OCI-LY7 (cell line): ENCODE measurements at regions not wholly inside any gene's neighbourhood (a gene's known extent, or its start where the extent isn't known, plus 50 kb on each side); places are given as distances from the start of the nearest gene placed in this dataset.

Source experiments
- BruUV-seq: library from RNA; stranded (reverse); fragments of 400-500 nt; replicated peaks from 2 replicates; lab custom pipeline; 2021; lab: Mats Ljungman, UMichigan
- CTCF ChIA-PET: fragments of 300-600 bp; sonication (Branson Sonifier 250); formaldehyde crosslinking; loops from one replicate; lab custom pipeline; 2022; ENCODE audit warnings: antibody characterized with exemption; ENCODE audit not compliant: unreplicated experiment; lab: Charles Lee
- POLR2A ChIA-PET: fragments of 300-600 bp; sonication (Branson Sonifier 250); formaldehyde crosslinking; loops from one replicate; lab custom pipeline; 2022; ENCODE audit warnings: antibody characterized with exemption; lab: Charles Lee
- DNase-seq: peaks from one replicate; pipeline ENCODE4 v3.0.0-alpha.2; 2015; ENCODE audit warnings: low spot score
- H2AFZ ChIP-seq: fragments of 200-600 bp; sonication (generic), shearing (Covaris generic); 2 replicates; pipeline ENCODE4 v1.6.1; 2014; ENCODE audit warnings: mild to moderate bottlenecking, antibody characterized with exemption, low read length, moderate library complexity
- H3K27ac ChIP-seq: fragments of 200-600 bp; sonication (generic); 2 replicates; pipeline ENCODE4 v1.5.1; 2014; ENCODE audit warnings: mixed run types, low read depth, mild to moderate bottlenecking, moderate library complexity, low read length, inconsistent platforms; ENCODE audit not compliant: poor library complexity, severe bottlenecking
- H3K36me3 ChIP-seq: fragments of 200-600 bp; sonication (generic); 2 replicates; pipeline ENCODE4 v1.6.1; 2014; ENCODE audit warnings: mild to moderate bottlenecking, antibody characterized with exemption, low read length, moderate library complexity, mixed read lengths; ENCODE audit not compliant: insufficient read depth
- H3K4me1 ChIP-seq: fragments of 200-600 bp; sonication (generic); 2 replicates; pipeline ENCODE4 v1.5.1; 2014; ENCODE audit warnings: mild to moderate bottlenecking, low read length; ENCODE audit not compliant: insufficient read depth, poor library complexity, severe bottlenecking
- H3K4me2 ChIP-seq: fragments of 200-600 bp; sonication (generic); 2 replicates; pipeline ENCODE4 v1.6.1; 2014; ENCODE audit warnings: mild to moderate bottlenecking, low read length
- H3K4me3 ChIP-seq: fragments of 200-600 bp; sonication (generic); 2 replicates; pipeline ENCODE4 v1.5.1; 2014; ENCODE audit warnings: mild to moderate bottlenecking, low read depth, low read length; ENCODE audit not compliant: poor library complexity, severe bottlenecking
- H3K79me2 ChIP-seq: fragments of 200-600 bp; sonication (generic); 2 replicates; pipeline ENCODE4 v1.6.1; 2016; ENCODE audit warnings: low read depth, mild to moderate bottlenecking, low read length, moderate library complexity, mixed read lengths; ENCODE audit not compliant: insufficient read depth
- H3K9me2 ChIP-seq: fragments of 200-600 bp; sonication (generic); 2 replicates; pipeline ENCODE4 v1.6.1; 2016; ENCODE audit warnings: mild to moderate bottlenecking, low read length, mixed read lengths; ENCODE audit not compliant: insufficient read depth
- H3K9me3 ChIP-seq: fragments of 200-600 bp; sonication (generic); 2 replicates; pipeline ENCODE4 v1.6.1; 2014; ENCODE audit warnings: mild to moderate bottlenecking, mixed run types, low read length, mixed read lengths
- H4K20me1 ChIP-seq: fragments of 200-600 bp; sonication (generic); 2 replicates; pipeline ENCODE4 v1.6.1; 2014; ENCODE audit warnings: mild to moderate bottlenecking, antibody characterized with exemption, low read length, moderate library complexity, mixed read lengths; ENCODE audit not compliant: insufficient read depth
- EZH2phosphoT487 ChIP-seq: fragments of 200-600 bp; sonication (generic); IDR thresholded peaks from 2 replicates; pipeline ENCODE4 v1.6.1; 2018; ENCODE audit warnings: low read depth, borderline replicate concordance, mild to moderate bottlenecking, mixed run types, antibody characterized with exemption, low read length, moderate library complexity, mixed read lengths
- intact Hi-C: fragments of 100-400 bp; cut with micrococcal nuclease; formaldehyde crosslinking; loops from one replicate; pipeline ENCODE4 v1.10.0; 2022; ENCODE audit not compliant: unreplicated experiment
- TF ChIP-seq, protein P1 (sequence below): fragments of 200-600 bp; sonication (generic); conservative IDR thresholded peaks from 2 replicates; pipeline ENCODE4 v1.5.1; 2014; ENCODE audit warnings: mild to moderate bottlenecking, antibody characterized with exemption, low read length, moderate library complexity, mixed read lengths

DNA sequence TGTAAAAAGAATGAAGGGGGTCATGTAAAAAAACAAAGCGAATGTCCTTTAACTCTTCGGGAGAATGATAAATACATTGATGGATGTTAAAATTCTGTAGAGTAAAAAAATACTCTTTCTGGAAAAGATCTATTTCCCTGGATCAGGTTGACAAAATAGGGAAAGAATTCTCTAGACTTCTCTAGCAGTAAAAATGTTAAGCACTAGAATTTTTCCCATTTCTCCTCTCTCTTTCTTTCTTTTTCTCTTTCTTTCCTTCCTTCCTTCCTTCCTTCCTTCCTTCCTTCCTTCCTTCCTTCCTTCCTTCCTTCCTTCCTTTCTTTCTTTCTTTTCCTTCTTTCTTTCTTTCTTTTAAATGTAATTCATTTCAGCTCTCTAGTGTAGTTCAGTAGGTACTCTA lies 552.5 kb downstream of the LRFN5 start:
- Histone ChIP-seq H3K79me2 (no peaks in the 10 kb centered on the region), H3K9me3 (no peaks in the 10 kb centered on the region), H3K9me2 (no peaks in the 10 kb centered on the region), H3K4me3 (no peak overlapping the region), H3K36me3 (no peaks in the 10 kb centered on the region), H2AFZ (no peak overlapping the region), H4K20me1 (no peaks in the 10 kb centered on the region), H3K4me2 (no peak overlapping the region), H3K4me1 (no peaks in the 10 kb centered on the region), H3K27ac (no peak overlapping the region)
- intact Hi-C loops: no loop called here
- no TSS peak for BruUV-seq
- no peak for TF ChIP-seq EZH2phosphoT487
- TF ChIP-seq, protein P1, sequence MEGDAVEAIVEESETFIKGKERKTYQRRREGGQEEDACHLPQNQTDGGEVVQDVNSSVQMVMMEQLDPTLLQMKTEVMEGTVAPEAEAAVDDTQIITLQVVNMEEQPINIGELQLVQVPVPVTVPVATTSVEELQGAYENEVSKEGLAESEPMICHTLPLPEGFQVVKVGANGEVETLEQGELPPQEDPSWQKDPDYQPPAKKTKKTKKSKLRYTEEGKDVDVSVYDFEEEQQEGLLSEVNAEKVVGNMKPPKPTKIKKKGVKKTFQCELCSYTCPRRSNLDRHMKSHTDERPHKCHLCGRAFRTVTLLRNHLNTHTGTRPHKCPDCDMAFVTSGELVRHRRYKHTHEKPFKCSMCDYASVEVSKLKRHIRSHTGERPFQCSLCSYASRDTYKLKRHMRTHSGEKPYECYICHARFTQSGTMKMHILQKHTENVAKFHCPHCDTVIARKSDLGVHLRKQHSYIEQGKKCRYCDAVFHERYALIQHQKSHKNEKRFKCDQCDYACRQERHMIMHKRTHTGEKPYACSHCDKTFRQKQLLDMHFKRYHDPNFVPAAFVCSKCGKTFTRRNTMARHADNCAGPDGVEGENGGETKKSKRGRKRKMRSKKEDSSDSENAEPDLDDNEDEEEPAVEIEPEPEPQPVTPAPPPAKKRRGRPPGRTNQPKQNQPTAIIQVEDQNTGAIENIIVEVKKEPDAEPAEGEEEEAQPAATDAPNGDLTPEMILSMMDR: no peak
- ChIA-PET CTCF (no interaction called here), POLR2A (interaction anchor here (0.7 kb wide), 1 partner anchor 305 kb away, joined by 16 read pairs; no protein-coding TSS in a partner anchor)
- DNase-seq: no peak

DNA sequence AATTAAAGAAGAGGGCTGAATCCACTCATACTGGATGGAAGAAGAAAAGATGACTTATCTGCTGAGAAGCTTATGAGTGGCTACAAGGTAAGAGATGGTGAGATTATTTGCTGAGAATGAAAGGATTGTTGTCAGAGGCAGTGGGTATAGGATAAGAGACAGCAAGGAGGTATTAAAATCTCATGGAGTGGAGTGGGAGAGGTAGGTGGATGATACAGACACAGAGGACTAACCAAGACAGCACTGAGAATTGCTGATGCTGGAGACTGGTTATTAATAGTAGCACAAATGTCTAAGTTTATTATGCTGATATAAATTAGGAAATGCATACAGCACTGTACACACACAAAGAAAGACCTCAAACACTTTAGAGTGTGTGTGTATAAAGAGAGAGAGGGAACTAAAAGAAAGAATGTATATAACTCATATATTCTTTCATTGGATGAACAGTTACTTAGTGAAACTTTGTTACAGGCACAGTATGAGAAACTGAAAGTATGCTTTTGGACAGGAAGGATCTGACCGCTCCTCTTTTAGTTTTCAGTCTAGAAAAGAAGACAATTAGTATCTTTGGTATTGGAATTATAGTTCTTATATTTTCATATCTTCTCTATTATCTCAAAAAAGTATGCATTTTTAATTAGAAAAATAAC lies 543.1 kb downstream of the LRFN5 start:
- no peaks in the 10 kb centered on the region for H3K79me2 ChIP-seq
- no peaks in the 10 kb centered on the region for H3K9me2 ChIP-seq
- no peak for DNase-seq
- intact Hi-C loops: no loop called here
- no peaks in the 10 kb centered on the region for H3K9me3 ChIP-seq
- ChIA-PET CTCF (no interaction called here), POLR2A (no interaction called here)
- H3K36me3 ChIP-seq: no peaks in the 10 kb centered on the region
- no peak overlapping the region for H3K4me3 ChIP-seq
- H2AFZ ChIP-seq: no peak overlapping the region
- no TSS peak for BruUV-seq
- H4K20me1 ChIP-seq: no peaks in the 10 kb centered on the region
- no peak for TF ChIP-seq EZH2phosphoT487
- TF ChIP-seq, protein P1: no peak
- no peak overlapping the region for H3K4me2 ChIP-seq
- no peak overlapping the region for H3K27ac ChIP-seq
- H3K4me1 ChIP-seq: no peaks in the 10 kb centered on the region

DNA sequence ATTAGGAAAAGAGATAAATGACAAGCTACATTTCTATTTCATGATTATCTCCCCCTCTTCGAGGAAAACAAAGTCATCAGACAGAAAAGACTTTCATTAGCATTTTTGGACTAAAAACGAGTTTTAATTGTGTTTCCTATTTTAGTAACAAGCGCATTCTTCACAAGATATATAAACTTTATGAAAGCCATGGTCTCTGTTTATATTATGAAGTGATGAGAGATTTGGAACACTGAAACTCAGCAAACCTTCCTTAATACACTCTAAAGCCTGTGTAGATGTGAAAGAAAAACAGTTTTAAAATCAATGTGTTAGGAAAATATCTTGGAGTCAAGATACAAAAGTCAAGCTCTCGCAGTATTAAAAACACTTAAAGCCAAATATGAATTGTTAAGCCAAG lies 539.1 kb downstream of the LRFN5 start:
- no peaks in the 10 kb centered on the region for H3K79me2 ChIP-seq
- intact Hi-C loops: no loop called here
- H3K4me3 ChIP-seq: no peak overlapping the region
- BruUV-seq: no TSS peak
- H4K20me1 ChIP-seq: no peaks in the 10 kb centered on the region
- DNase-seq: no peak
- no peaks in the 10 kb centered on the region for H3K4me1 ChIP-seq
- POLR2A ChIA-PET: no interaction called here
- H3K4me2 ChIP-seq: no peak overlapping the region
- H3K36me3 ChIP-seq: no peaks in the 10 kb centered on the region
- H3K9me2 ChIP-seq: no peaks in the 10 kb centered on the region
- CTCF ChIA-PET: no interaction called here
- H3K27ac ChIP-seq: no peak overlapping the region
- H3K9me3 ChIP-seq: no peaks in the 10 kb centered on the region
- TF ChIP-seq, protein P1: no peak
- TF ChIP-seq EZH2phosphoT487: no peak
- H2AFZ ChIP-seq: no peak overlapping the region
